GM18498 (cell line): ENCODE measurements at regions not wholly inside any gene's neighbourhood (a gene's known extent, or its start where the extent isn't known, plus 50 kb on each side); places are given as distances from the start of the nearest gene placed in this dataset.
"Not testable (repeated sequence)": the region's sequence is repeated elsewhere in the genome, so short reads cannot be mapped to it uniquely, and the experiment has no call there.

ENCODE experiments used
- ATAC-seq: cut with Tn5 transposase; IDR thresholded peaks from one replicate; pipeline ENCODE4 v1.9.1; 2021; ENCODE audit warnings: mild to moderate bottlenecking, moderate library complexity; ENCODE audit not compliant: unreplicated experiment

- ATAC-seq = no peak
Observed at GRCh38 chr16:48011466-48011865, 144.3 kb downstream of the ABCC12 start.

GRCh38 chr16:48008011-48008525 is 147.7 kb downstream of the ABCC12 start:
- ATAC-seq = no peak

DNA sequence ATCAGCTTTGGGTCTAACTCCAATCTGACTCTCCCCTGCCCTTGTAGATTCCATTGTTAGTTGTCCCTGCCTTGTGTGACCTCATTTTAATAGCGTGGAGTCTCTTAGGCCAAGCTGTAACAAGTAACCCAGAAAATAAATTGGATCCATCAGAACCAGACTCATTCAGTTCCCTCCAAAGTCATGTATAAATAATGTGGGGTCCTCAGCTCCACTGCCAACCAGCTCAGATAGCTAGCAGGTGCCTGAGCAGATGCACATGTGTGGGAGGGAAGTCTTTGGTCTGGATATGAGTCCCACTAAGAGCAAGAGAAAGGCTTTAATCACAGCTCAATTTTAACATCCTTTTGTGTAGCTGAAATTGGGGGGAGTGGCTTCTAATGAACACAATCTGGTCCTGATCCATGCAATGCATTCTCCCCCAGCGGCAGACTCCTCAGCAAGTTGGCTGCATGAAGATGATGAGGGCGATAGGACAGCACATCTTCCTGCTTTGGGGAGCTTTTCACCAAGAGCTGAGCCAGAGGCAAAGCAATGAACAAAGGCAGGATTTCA is 151.6 kb downstream of the ABCC12 start:
- ATAC-seq = no peak

DNA sequence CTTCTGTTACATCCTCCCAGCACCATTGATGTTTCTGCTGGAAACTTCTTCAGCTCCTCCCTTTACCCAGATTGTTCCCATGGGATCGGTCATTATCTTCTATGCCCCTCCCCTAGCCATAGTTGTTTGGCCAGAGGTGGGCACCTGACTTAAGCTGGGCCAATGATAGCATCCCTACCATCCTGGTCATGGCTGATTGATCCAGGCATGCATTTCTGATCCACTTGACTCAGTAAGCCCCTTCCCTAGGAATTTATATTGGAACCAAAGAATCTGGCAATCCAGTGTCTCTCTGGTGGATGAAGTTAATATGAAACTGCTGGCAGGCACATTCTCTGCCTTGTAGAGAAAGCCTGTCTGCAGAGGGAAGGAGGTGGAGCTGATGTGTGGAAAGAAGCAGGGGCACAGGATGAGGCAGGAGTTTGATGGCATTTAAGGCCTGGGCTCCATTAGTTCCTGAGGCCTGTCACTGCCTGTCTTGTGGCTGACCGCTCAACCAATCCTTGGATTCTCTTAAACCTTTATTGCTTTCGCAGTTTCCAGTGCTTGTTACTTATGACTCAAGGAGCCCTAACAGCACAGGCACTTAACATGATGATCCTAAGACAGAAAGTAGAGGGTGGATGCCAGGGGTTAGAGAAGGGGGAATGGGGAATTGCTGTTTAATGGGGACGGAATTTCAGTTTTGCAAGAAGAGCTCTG is 152.4 kb downstream of the ABCC12 start:
- ATAC-seq = no peak

- ATAC-seq = no peak
Observed at GRCh38 chr16:48001324-48001895, 154.4 kb downstream of the ABCC12 start.

GRCh38 chr16:48000622-48001021 is 155.2 kb downstream of the ABCC12 start:
- no peak for ATAC-seq

DNA sequence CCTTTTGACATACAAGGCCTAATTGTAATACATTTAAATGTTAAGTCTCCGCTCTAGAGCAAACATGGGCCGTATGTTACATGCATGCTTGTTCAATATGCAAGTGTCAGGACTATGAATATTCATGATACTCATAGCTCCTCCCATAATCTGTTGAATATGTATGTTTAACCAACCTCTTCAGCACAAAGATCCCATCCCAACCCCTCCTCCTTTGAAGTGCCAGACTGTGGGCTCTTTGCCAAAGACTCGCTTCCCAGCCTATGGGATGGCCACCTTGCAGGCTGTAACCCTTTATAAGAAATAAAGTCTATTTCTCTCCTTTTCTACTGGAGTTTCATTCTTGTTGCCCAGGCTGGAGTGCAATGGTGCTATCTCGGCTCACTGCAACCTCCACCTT is 156.2 kb downstream of the ABCC12 start:
- ATAC-seq = no peak

DNA sequence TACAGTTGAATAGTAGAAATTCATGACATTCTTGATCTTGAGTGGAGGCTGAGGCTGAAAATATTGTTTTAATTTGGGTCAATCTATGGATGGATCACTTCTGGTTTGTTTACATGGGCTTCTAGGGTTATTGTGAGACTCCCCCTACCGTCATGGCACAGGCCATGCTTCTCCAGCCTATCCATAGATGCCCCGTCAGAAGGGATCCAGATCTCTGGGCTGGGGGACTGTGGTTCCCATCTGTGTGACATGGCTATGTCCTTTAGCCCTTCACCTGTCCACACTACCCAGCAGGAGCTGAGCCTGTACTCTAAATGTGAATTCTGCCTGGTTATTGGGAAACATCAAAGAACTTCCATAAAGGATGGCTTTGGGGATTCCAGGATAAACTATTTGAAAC is 160.4 kb downstream of the ABCC12 start:
- no peak for ATAC-seq

- ATAC-seq = no peak
Observed at GRCh38 chr16:47991491-47991890, 164.3 kb downstream of the ABCC12 start.

- ATAC-seq = no peak
Observed at GRCh38 chr16:47990676-47991075, 165.1 kb downstream of the ABCC12 start.

GRCh38 chr16:47987136-47987535 is 168.7 kb downstream of the ABCC12 start:
- no peak for ATAC-seq

DNA sequence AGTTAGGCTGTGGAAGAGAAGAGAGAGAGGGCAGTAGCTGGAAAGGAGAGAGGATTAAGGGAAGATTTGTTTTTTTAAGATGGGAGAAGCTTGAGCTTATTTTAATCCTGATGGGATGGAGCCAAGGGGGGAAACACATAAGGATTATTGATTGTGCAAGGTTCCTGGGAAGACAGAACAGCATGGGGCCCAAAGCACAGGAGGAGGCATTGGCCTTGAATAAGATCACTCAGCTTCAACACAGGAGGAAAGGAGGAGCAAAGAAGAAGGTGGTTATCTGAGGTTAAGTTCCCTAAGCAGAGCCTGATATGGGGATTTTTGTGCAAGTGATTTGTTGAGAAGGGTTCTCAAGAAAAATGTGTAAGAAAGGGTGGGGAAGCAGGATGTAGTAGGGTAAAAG is 169.8 kb downstream of the ABCC12 start:
- no peak for ATAC-seq

DNA sequence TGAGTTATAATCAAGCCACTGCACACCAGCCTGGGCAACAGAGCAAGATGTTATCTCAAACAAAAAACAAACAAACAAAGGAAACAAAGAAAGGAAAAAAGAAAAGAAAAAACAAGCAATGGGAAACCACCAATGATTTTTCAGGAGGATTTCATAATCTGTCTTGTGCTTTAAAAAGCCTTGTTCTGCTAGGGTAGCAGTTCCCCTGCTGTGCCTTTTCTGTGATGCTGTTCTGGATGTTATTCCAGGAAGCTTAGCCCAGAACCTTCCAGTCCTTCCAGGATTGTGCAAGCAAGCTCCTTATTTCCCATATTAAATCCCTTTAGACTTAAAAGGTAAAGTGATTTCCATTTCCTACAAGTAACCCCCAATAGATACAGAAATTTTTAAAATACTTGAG is 171.1 kb downstream of the ABCC12 start:
- no peak for ATAC-seq

DNA sequence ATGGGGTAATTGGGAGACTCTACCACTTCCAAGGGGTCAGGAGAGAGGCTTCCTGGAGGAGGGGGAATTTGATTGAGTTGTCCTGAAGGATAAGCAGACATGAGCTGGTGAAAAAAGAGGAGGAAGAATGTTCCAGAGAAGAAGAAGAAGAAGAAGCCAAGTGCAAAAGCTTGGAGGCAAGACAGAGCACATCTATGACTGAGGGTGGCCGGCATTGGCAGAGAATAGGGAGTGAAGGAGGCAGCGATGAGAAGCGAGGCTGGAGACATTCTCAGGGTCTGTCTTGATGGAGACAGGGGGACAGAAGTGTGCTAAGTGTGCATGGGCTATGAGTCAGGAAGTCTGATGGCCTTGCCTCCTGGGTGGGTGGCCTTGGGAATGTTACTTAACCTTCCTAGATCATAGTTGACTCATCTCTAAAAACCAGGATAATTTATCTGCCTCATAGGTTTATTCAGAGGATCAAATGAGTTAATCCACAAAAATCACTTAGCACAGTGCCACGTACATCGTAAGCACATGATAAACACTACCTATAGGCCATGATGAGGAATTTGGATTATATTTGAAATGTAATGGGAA is 171.7 kb downstream of the ABCC12 start:
- no peak for ATAC-seq

GRCh38 chr16:47980212-47980611 is 175.6 kb downstream of the ABCC12 start:
- no peak for ATAC-seq

- ATAC-seq = no peak
Observed at GRCh38 chr16:47979616-47980182, 176.1 kb downstream of the ABCC12 start.

GRCh38 chr16:47979164-47979520 is 176.7 kb downstream of the ABCC12 start:
- ATAC-seq = no peak

- no peak for ATAC-seq
Observed at GRCh38 chr16:47978491-47979163, 177.2 kb downstream of the ABCC12 start.

- ATAC-seq = no peak
Observed at GRCh38 chr16:47977802-47978201, 178.0 kb downstream of the ABCC12 start.

- ATAC-seq = no peak
Observed at GRCh38 chr16:47976636-47977210, 179.1 kb downstream of the ABCC12 start.

- ATAC-seq = not testable (repeated sequence)
Observed at GRCh38 chr16:47974971-47975370, 180.8 kb downstream of the ABCC12 start.
